ENCODE measurements at regions not wholly inside any gene's neighbourhood (a gene's known extent, or its start where the extent isn't known, plus 50 kb on each side); places are given as distances from the start of the nearest gene placed in this dataset.

GRCh38 chr14:76948976-76949375 is 79.5 kb downstream of the IRF2BPL start:
- no peak for DNase-seq (ENCODE audit: low spot score)

- DNase-seq (ENCODE audit: low spot score) = no peak
Observed at GRCh38 chr14:76948213-76948947, 80.1 kb downstream of the IRF2BPL start.

GRCh38 chr14:76947838-76948184 is 80.7 kb downstream of the IRF2BPL start:
- DNase-seq (ENCODE audit: low spot score) = no peak

- DNase-seq (ENCODE audit: low spot score) = peak; percentile 66
Observed at GRCh38 chr14:76947078-76947837, 81.2 kb downstream of the IRF2BPL start.

- DNase-seq (ENCODE audit: low spot score) = no peak
Observed at GRCh38 chr14:76946753-76947077, 81.8 kb downstream of the IRF2BPL start.

GRCh38 chr14:76943072-76943471 is 85.4 kb downstream of the IRF2BPL start:
- no peak for DNase-seq (ENCODE audit: low spot score)

- DNase-seq (ENCODE audit: low spot score) = no peak
Observed at GRCh38 chr14:76941946-76942805, 86.3 kb downstream of the IRF2BPL start.

- DNase-seq (ENCODE audit: low spot score) = no peak
Observed at GRCh38 chr14:76941544-76941943, 87.0 kb downstream of the IRF2BPL start.

GRCh38 chr14:76940021-76940760 is 88.3 kb downstream of the IRF2BPL start:
- DNase-seq (ENCODE audit: low spot score) = no peak

- no peak for DNase-seq (ENCODE audit: low spot score)
Observed at GRCh38 chr14:76939015-76939742, 89.3 kb downstream of the IRF2BPL start.

GRCh38 chr14:76938092-76938500 is 90.4 kb downstream of the IRF2BPL start:
- DNase-seq (ENCODE audit: low spot score) = no peak

- no peak for DNase-seq (ENCODE audit: low spot score)
Observed at GRCh38 chr14:76937181-76938091, 91.1 kb downstream of the IRF2BPL start.

- DNase-seq (ENCODE audit: low spot score) = no peak
Observed at GRCh38 chr14:76936483-76936882, 92.0 kb downstream of the IRF2BPL start.

GRCh38 chr14:76933515-76933914 is 95.0 kb downstream of the IRF2BPL start:
- no peak for DNase-seq (ENCODE audit: low spot score)

GRCh38 chr14:76931631-76932402 is 96.7 kb downstream of the IRF2BPL start:
- no peak for DNase-seq (ENCODE audit: low spot score)

GRCh38 chr14:76930549-76930948 is 98.0 kb downstream of the IRF2BPL start:
- DNase-seq (ENCODE audit: low spot score) = no peak

- no peak for DNase-seq (ENCODE audit: low spot score)
Observed at GRCh38 chr14:76929927-76930326, 98.6 kb downstream of the IRF2BPL start.

GRCh38 chr14:76927971-76928700 is 100.4 kb downstream of the IRF2BPL start:
- DNase-seq (ENCODE audit: low spot score) = no peak
